ENCODE measurements at regions not wholly inside any gene's neighbourhood (a gene's known extent, or its start where the extent isn't known, plus 50 kb on each side); places are given as distances from the start of the nearest gene placed in this dataset.
A peak's percentile ranks its signal among the peaks of the same experiment; 100 is the strongest.

- TF ChIP-seq EZH2phosphoT487 (IDR thresholded peaks at IDR 0.05; ENCODE audit: low read length), result no peak
- TF ChIP-seq, protein P1, sequence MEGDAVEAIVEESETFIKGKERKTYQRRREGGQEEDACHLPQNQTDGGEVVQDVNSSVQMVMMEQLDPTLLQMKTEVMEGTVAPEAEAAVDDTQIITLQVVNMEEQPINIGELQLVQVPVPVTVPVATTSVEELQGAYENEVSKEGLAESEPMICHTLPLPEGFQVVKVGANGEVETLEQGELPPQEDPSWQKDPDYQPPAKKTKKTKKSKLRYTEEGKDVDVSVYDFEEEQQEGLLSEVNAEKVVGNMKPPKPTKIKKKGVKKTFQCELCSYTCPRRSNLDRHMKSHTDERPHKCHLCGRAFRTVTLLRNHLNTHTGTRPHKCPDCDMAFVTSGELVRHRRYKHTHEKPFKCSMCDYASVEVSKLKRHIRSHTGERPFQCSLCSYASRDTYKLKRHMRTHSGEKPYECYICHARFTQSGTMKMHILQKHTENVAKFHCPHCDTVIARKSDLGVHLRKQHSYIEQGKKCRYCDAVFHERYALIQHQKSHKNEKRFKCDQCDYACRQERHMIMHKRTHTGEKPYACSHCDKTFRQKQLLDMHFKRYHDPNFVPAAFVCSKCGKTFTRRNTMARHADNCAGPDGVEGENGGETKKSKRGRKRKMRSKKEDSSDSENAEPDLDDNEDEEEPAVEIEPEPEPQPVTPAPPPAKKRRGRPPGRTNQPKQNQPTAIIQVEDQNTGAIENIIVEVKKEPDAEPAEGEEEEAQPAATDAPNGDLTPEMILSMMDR (IDR thresholded peaks at IDR 0.05; ENCODE audit: low read length), result no peak
- no peak for TF ChIP-seq EZH2 (optimal IDR thresholded peaks at IDR 0.05; ENCODE audit: low read depth, low read length)
- Histone ChIP-seq H3K27ac (ENCODE audit: low read length) (no peak overlapping the region), H3K4me3 (ENCODE audit: low read length) (no peak overlapping the region), H3K4me2 (ENCODE audit: low read depth, low read length) (no peak overlapping the region), H3K9ac (ENCODE audit: low read length) (no peak overlapping the region), H3K4me1 (ENCODE audit: low read length) (peaks cover 51% of the 10 kb centered on the region), H3K27me3 (replicated peaks; ENCODE audit: insufficient read depth, low read length) (no peaks in the 10 kb centered on the region), H3F3A (ENCODE audit: insufficient read depth, low read length) (peaks cover 23% of the 10 kb centered on the region), H3K79me2 (ENCODE audit: low read length) (no peaks in the 10 kb centered on the region), H3K9me2 (replicated peaks; ENCODE audit: insufficient read depth, low read length) (no peaks in the 10 kb centered on the region), H3K9me3 (replicated peaks; ENCODE audit: insufficient read depth, low read length) (no peaks in the 10 kb centered on the region), H3K36me3 (replicated peaks; ENCODE audit: insufficient read depth, low read length) (no peaks in the 10 kb centered on the region), H2AFZ (ENCODE audit: low read length) (no peak overlapping the region), H4K20me1 (ENCODE audit: insufficient read depth, low read length) (no peaks in the 10 kb centered on the region)
- DNase-seq, result no peak
These were observed 152.8 kb upstream of the TBL1XR1 start for GRCh38 chr3:177350121-177350520.

DNA sequence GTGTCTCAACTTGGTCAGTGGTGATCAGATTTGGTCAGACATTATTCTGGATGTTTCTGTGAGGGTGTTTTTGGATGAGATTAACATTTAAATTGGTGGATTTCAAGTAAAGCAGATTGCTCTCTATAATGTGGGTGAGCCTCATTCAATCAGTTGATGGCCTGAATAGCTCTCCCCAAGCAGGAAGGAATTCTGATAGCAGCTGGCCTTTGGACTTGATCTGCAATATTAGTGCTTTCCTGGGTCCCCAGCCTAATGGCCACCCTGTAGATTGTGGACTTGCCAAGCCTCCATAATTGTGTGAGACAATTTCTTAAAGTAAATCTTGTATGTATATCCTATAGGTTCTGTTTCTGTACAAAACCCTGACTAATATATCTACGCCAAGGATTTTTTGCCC, 153.9 kb upstream of the TBL1XR1 start:
- no peaks in the 10 kb centered on the region for H3K36me3 ChIP-seq (replicated peaks; ENCODE audit: insufficient read depth, low read length)
- TF ChIP-seq EZH2 (optimal IDR thresholded peaks at IDR 0.05; ENCODE audit: low read depth, low read length), result no peak
- TF ChIP-seq EZH2phosphoT487 (IDR thresholded peaks at IDR 0.05; ENCODE audit: low read length), result no peak
- TF ChIP-seq, protein P1 (IDR thresholded peaks at IDR 0.05; ENCODE audit: low read length), result no peak
- no peak for DNase-seq
- no peaks in the 10 kb centered on the region for H3K9me3 ChIP-seq (replicated peaks; ENCODE audit: insufficient read depth, low read length)
- H3K27ac ChIP-seq (ENCODE audit: low read length), result peak overlapping the region; percentile 81
- no peaks in the 10 kb centered on the region for H3K9me2 ChIP-seq (replicated peaks; ENCODE audit: insufficient read depth, low read length)
- peak overlapping the region; percentile 37; the same call in 1 of the 2 replicates for H3K9ac ChIP-seq (ENCODE audit: low read length)
- no peaks in the 10 kb centered on the region for H4K20me1 ChIP-seq (ENCODE audit: insufficient read depth, low read length)
- 0 out of 2 replicates have a peak, but pooled peaks cover 4% of the 10 kb centered on the region for H3K79me2 ChIP-seq (ENCODE audit: low read length)
- peaks cover 46% of the 10 kb centered on the region for H3K4me1 ChIP-seq (ENCODE audit: low read length)
- H3F3A ChIP-seq (ENCODE audit: insufficient read depth, low read length), result peaks cover 26% of the 10 kb centered on the region
- H3K4me2 ChIP-seq (ENCODE audit: low read depth, low read length), result peak overlapping the region; percentile 50
- H3K27me3 ChIP-seq (replicated peaks; ENCODE audit: insufficient read depth, low read length), result no peaks in the 10 kb centered on the region
- H2AFZ ChIP-seq (ENCODE audit: low read length), result peak overlapping the region; percentile 34
- H3K4me3 ChIP-seq (ENCODE audit: low read length), result 0 out of 2 replicates have a peak overlapping the region, but pooled peaks have one; percentile 3

- Histone ChIP-seq H3K4me2 (ENCODE audit: low read depth, low read length) (peak overlapping the region; percentile 50), H3K36me3 (replicated peaks; ENCODE audit: insufficient read depth, low read length) (no peaks in the 10 kb centered on the region), H3K79me2 (ENCODE audit: low read length) (0 out of 2 replicates have a peak, but pooled peaks cover 7% of the 10 kb centered on the region), H2AFZ (ENCODE audit: low read length) (peak overlapping the region; percentile 34), H4K20me1 (ENCODE audit: insufficient read depth, low read length) (no peaks in the 10 kb centered on the region), H3F3A (ENCODE audit: insufficient read depth, low read length) (peaks cover 31% of the 10 kb centered on the region), H3K9me3 (replicated peaks; ENCODE audit: insufficient read depth, low read length) (no peaks in the 10 kb centered on the region), H3K4me1 (ENCODE audit: low read length) (peaks cover 49% of the 10 kb centered on the region), H3K4me3 (ENCODE audit: low read length) (0 out of 2 replicates have a peak overlapping the region, but pooled peaks have one; percentile 3), H3K27me3 (replicated peaks; ENCODE audit: insufficient read depth, low read length) (no peaks in the 10 kb centered on the region), H3K9me2 (replicated peaks; ENCODE audit: insufficient read depth, low read length) (no peaks in the 10 kb centered on the region), H3K9ac (ENCODE audit: low read length) (peak overlapping the region; percentile 37; the same call in 1 of the 2 replicates), H3K27ac (ENCODE audit: low read length) (peak overlapping the region; percentile 81)
- DNase-seq, result peak; percentile 96
- TF ChIP-seq, protein P1 (IDR thresholded peaks at IDR 0.05; ENCODE audit: low read length), result no peak
These were observed 154.5 kb upstream of the TBL1XR1 start for GRCh38 chr3:177351757-177352158.

Data from MM.1S (cell line).